Activated CD4-positive, alpha-beta T cell treated with anti-CD3 and anti-CD28 coated beads for 4 hours (primary cell): ENCODE measurements at regions not wholly inside any gene's neighbourhood (a gene's known extent, or its start where the extent isn't known, plus 50 kb on each side); places are given as distances from the start of the nearest gene placed in this dataset.

Source experiments
- DNase-seq, 2 donors: peaks; one replicate each; pipeline ENCODE4 v3.0.0-alpha.2; 2020

- no peak for DNase-seq
These were observed 370.4 kb upstream of the CDIN1 start for GRCh38 chr15:36208868-36209582.

- no peak for DNase-seq
These were observed 369.0 kb upstream of the CDIN1 start for GRCh38 chr15:36210426-36210825.

- no peak for DNase-seq
These were observed 361.1 kb upstream of the CDIN1 start for GRCh38 chr15:36218322-36218721.

GRCh38 chr15:36218991-36219390 lies 360.4 kb upstream of the CDIN1 start:
- DNase-seq: no peak

GRCh38 chr15:36221992-36222391 lies 357.4 kb upstream of the CDIN1 start:
- DNase-seq: no peak

GRCh38 chr15:36230776-36231175 lies 348.6 kb upstream of the CDIN1 start:
- DNase-seq: no peak

- no peak for DNase-seq
These were observed 346.9 kb upstream of the CDIN1 start for GRCh38 chr15:36232491-36232890.

GRCh38 chr15:36234743-36235142 lies 344.7 kb upstream of the CDIN1 start:
- no peak for DNase-seq

- no peak for DNase-seq
These were observed 344.3 kb upstream of the CDIN1 start for GRCh38 chr15:36235173-36235572.

- DNase-seq: no peak
These were observed 339.9 kb upstream of the CDIN1 start for GRCh38 chr15:36239509-36239908.

- no peak for DNase-seq
These were observed 328.0 kb upstream of the CDIN1 start for GRCh38 chr15:36251450-36251849.

GRCh38 chr15:36252146-36252711 lies 327.2 kb upstream of the CDIN1 start:
- no peak for DNase-seq

- no peak for DNase-seq
These were observed 325.0 kb upstream of the CDIN1 start for GRCh38 chr15:36254426-36254825.

- DNase-seq: no peak
These were observed 323.0 kb upstream of the CDIN1 start for GRCh38 chr15:36256404-36256807.

GRCh38 chr15:36263666-36264065 lies 315.8 kb upstream of the CDIN1 start:
- DNase-seq: no peak

- DNase-seq: no peak
These were observed 314.0 kb upstream of the CDIN1 start for GRCh38 chr15:36265422-36265821.

- no peak for DNase-seq
These were observed 308.4 kb upstream of the CDIN1 start for GRCh38 chr15:36271048-36271447.

- no peak for DNase-seq
These were observed 303.8 kb upstream of the CDIN1 start for GRCh38 chr15:36275656-36276055.

GRCh38 chr15:36278219-36278618 lies 301.2 kb upstream of the CDIN1 start:
- no peak for DNase-seq

- DNase-seq: no peak
These were observed 296.6 kb upstream of the CDIN1 start for GRCh38 chr15:36282821-36283220.

GRCh38 chr15:36284911-36285310 lies 294.5 kb upstream of the CDIN1 start:
- no peak for DNase-seq

GRCh38 chr15:36291501-36291900 lies 287.9 kb upstream of the CDIN1 start:
- DNase-seq: no peak

- DNase-seq: no peak
These were observed 285.1 kb upstream of the CDIN1 start for GRCh38 chr15:36294359-36294758.

GRCh38 chr15:36301947-36302346 lies 277.5 kb upstream of the CDIN1 start:
- no peak for DNase-seq

- no peak for DNase-seq
These were observed 266.4 kb upstream of the CDIN1 start for GRCh38 chr15:36313021-36313420.
